Neutrophil (primary cell): ENCODE measurements at regions not wholly inside any gene's neighbourhood (a gene's known extent, or its start where the extent isn't known, plus 50 kb on each side); places are given as distances from the start of the nearest gene placed in this dataset.

Source experiments
- H3K27ac ChIP-seq: fragments of 200-600 bp; sonication (generic); 2 replicates; pipeline ENCODE4 v1.5.1; 2016; ENCODE audit warnings: mild to moderate bottlenecking, moderate library complexity
- H3K27me3 ChIP-seq: fragments of 200-600 bp; sonication (generic); 2 replicates; pipeline ENCODE4 v1.6.0; 2016; ENCODE audit warnings: mild to moderate bottlenecking
- H3K36me3 ChIP-seq: fragments of 200-600 bp; sonication (generic); 2 replicates; pipeline ENCODE4 v1.5.1; 2017
- H3K4me1 ChIP-seq, 2 experiments: fragments of 200-600 bp in 1 of 2; sonication (generic) in 1 of 2; 1 replicate in 1 of 2; 2 replicates in 1 of 2; pipeline versions ENCODE4 v1.5.1 to v1.6.1; 2013 to 2016; ENCODE audit warnings: low read depth in 1 of 2, low read length in 1 of 2, mild to moderate bottlenecking in 1 of 2, moderate library complexity in 1 of 2; ENCODE audit not compliant: control insufficient read depth in 1 of 2, insufficient read depth in 1 of 2
- H3K4me3 ChIP-seq, 2 experiments: fragments of 200-600 bp in 1 of 2; sonication (generic) in 1 of 2; 1 replicate in 1 of 2; 2 replicates in 1 of 2; pipeline ENCODE4 v1.5.1; 2013 to 2016; ENCODE audit warnings: low read depth in 1 of 2, low read length in 1 of 2, mild to moderate bottlenecking in 1 of 2, moderate library complexity in 1 of 2
- H3K9me3 ChIP-seq: fragments of 200-600 bp; sonication (generic); 2 replicates; pipeline ENCODE4 v1.5.1; 2016
- CTCF ChIP-seq: fragments of 200-600 bp; sonication (generic); IDR thresholded peaks from 2 replicates; pipeline ENCODE4 v1.5.1; 2016; ENCODE audit warnings: antibody characterized with exemption

- no peak overlapping the region for H3K27ac ChIP-seq
- no peak for TF ChIP-seq CTCF
- no peaks in the 10 kb centered on the region for H3K4me1 ChIP-seq
- H3K36me3 ChIP-seq, result no peaks in the 10 kb centered on the region
- H3K27me3 ChIP-seq, result no peaks in the 10 kb centered on the region
- H3K4me3 ChIP-seq, result no peak overlapping the region
- H3K9me3 ChIP-seq, result no peaks in the 10 kb centered on the region
These were observed 558.5 kb downstream of the CPS1 start for GRCh38 chr2:211114826-211115455.

GRCh38 chr2:211117026-211117425 is 560.6 kb downstream of the CPS1 start:
- no peak overlapping the region for H3K27ac ChIP-seq
- no peaks in the 10 kb centered on the region for H3K36me3 ChIP-seq
- no peaks in the 10 kb centered on the region for H3K4me1 ChIP-seq
- no peak for TF ChIP-seq CTCF
- no peak overlapping the region for H3K4me3 ChIP-seq
- H3K9me3 ChIP-seq, result no peaks in the 10 kb centered on the region
- no peaks in the 10 kb centered on the region for H3K27me3 ChIP-seq

- H3K4me1 ChIP-seq, result no peaks in the 10 kb centered on the region
- no peak for TF ChIP-seq CTCF
- no peaks in the 10 kb centered on the region for H3K27me3 ChIP-seq
- no peaks in the 10 kb centered on the region for H3K36me3 ChIP-seq
- H3K4me3 ChIP-seq, result no peak overlapping the region
- H3K27ac ChIP-seq, result no peak overlapping the region
- H3K9me3 ChIP-seq, result no peaks in the 10 kb centered on the region
These were observed 569.9 kb downstream of the CPS1 start for GRCh38 chr2:211126256-211126655.

- Histone ChIP-seq H3K4me1 (no peaks in the 10 kb centered on the region), H3K27me3 (no peaks in the 10 kb centered on the region), H3K27ac (no peak overlapping the region), H3K4me3 (no peak overlapping the region), H3K36me3 (no peaks in the 10 kb centered on the region), H3K9me3 (no peaks in the 10 kb centered on the region)
- TF ChIP-seq CTCF, result no peak
These were observed 571.1 kb downstream of the CPS1 start for GRCh38 chr2:211127501-211127900.

GRCh38 chr2:211128287-211128686 is 571.9 kb downstream of the CPS1 start:
- Histone ChIP-seq H3K4me1 (no peaks in the 10 kb centered on the region), H3K36me3 (no peaks in the 10 kb centered on the region), H3K27ac (no peak overlapping the region), H3K27me3 (no peaks in the 10 kb centered on the region), H3K9me3 (no peaks in the 10 kb centered on the region), H3K4me3 (no peak overlapping the region)
- TF ChIP-seq CTCF, result no peak

GRCh38 chr2:211129798-211130197 is 573.4 kb downstream of the CPS1 start:
- TF ChIP-seq CTCF, result no peak

More at GRCh38 chr2:211129798-211130197, 573.4 kb downstream of the CPS1 start:
- no peaks in the 10 kb centered on the region for H3K27me3 ChIP-seq
- H3K4me1 ChIP-seq, result no peaks in the 10 kb centered on the region
- H3K4me3 ChIP-seq, result no peak overlapping the region
- no peaks in the 10 kb centered on the region for H3K9me3 ChIP-seq
- no peak overlapping the region for H3K27ac ChIP-seq
- no peaks in the 10 kb centered on the region for H3K36me3 ChIP-seq
